ENCODE measurements at regions not wholly inside any gene's neighbourhood (a gene's known extent, or its start where the extent isn't known, plus 50 kb on each side); places are given as distances from the start of the nearest gene placed in this dataset.

DNA sequence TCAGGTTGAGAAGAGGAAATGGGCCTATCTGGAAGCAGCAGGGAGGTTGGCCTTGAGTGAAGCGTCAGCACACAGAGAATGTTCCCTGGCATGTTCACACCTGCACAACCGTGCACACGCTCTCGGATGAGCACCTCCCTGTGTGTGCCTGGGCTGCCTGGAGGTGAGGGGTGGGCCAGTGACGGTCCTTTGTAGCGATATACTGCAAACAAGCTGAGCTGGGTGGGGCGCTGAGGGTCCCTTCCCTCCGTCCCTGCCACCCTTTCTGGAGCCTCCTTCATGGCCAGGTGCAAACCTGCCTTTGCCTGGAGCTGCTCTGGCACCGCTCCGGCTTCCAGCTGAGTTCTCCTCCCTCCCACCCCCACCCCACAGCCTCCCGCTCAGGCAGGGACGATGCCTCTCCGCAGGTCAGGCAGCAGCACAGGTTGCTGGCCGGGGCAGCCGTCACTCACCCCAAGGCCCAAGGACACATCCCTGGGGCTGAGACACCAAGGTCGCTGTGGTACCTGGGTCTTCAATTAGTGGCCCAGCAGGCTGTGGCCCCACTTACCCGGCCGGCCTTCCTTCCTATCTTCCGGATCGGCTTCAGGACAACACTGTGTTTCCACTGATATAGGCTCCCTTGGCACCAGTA is 111.6 kb downstream of the ERMARD start:
- H3K79me2 ChIP-seq: no peaks in the 10 kb centered on the region
- TF ChIP-seq, protein P1, sequence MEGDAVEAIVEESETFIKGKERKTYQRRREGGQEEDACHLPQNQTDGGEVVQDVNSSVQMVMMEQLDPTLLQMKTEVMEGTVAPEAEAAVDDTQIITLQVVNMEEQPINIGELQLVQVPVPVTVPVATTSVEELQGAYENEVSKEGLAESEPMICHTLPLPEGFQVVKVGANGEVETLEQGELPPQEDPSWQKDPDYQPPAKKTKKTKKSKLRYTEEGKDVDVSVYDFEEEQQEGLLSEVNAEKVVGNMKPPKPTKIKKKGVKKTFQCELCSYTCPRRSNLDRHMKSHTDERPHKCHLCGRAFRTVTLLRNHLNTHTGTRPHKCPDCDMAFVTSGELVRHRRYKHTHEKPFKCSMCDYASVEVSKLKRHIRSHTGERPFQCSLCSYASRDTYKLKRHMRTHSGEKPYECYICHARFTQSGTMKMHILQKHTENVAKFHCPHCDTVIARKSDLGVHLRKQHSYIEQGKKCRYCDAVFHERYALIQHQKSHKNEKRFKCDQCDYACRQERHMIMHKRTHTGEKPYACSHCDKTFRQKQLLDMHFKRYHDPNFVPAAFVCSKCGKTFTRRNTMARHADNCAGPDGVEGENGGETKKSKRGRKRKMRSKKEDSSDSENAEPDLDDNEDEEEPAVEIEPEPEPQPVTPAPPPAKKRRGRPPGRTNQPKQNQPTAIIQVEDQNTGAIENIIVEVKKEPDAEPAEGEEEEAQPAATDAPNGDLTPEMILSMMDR (IDR thresholded peaks at IDR 0.05; ENCODE audit: poor library complexity): no peak
- no peak for TF ChIP-seq EZH2phosphoT487 (IDR thresholded peaks at IDR 0.05; ENCODE audit: low read depth, severe bottlenecking, unreplicated experiment)
- no peak for TF ChIP-seq EZH2 (IDR thresholded peaks at IDR 0.05; ENCODE audit: borderline replicate concordance)
- no peak overlapping the region for H3K4me2 ChIP-seq
- WGBS (ENCODE audit: low lambda C conversion rate, missing lambda C conversion rate): 92% methylated on average over 17 of the region's 20 CpGs
- H3K27ac ChIP-seq: peak overlapping the region; percentile 43
- no peak overlapping the region for H3K4me3 ChIP-seq
- H2AFZ ChIP-seq: no peak overlapping the region
- H3K4me1 ChIP-seq (ENCODE audit: insufficient read depth): peaks cover 15% of the 10 kb centered on the region
- no peaks in the 10 kb centered on the region for H3K27me3 ChIP-seq
- no peaks in the 10 kb centered on the region for H3K36me3 ChIP-seq (replicated peaks; ENCODE audit: insufficient read depth, low read depth)
- no peak for DNase-seq (ENCODE audit: low spot score)
- H3K9me3 ChIP-seq (ENCODE audit: low read depth): no peaks in the 10 kb centered on the region
- H3K9me2 ChIP-seq (replicated peaks; ENCODE audit: insufficient read depth): no peaks in the 10 kb centered on the region
- no peaks in the 10 kb centered on the region for H4K20me1 ChIP-seq (ENCODE audit: insufficient read depth, poor library complexity, severe bottlenecking)

DNA sequence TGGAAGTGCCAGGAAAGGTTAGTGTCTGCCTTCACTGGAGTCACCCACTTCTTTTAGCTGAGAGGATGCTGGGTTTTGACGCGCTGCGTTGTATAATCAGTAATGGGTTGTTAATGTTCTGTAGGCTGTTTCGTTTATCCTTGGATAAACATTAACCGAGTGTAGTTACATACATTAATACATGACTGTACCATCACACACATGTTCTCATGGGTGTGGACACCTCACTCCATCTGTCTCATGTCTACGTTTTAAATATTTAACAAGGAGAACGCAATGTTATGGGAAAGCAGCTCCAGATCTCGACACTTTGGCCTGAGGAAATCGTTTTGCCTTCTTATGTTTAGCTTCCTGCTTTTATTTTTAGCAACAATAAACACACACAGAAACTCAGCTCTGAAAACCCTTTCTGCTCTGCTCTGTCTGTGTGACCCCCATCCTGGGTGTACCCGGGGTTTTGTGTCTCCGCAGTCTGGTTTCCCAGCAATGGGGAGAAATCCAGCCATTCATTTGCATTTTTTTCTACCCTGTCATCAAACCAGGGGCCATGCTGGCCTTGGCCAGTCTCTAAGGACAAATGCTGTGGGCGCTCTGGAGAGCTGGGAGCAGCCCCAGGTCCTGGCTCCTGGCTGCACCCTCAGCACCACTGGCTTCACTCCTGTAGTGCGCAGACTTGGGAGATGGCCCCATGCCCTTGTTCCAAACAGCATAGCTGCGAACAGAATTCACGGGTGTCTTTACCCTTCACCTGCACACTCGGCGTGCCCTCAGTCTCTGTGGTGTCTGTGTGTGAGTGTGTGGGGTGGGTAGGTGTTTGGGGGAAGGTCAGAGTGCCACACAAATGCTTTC is 110.8 kb downstream of the ERMARD start:
- Histone ChIP-seq H3K4me2 (peak overlapping the region; percentile 16), H3K9me3 (ENCODE audit: low read depth) (no peaks in the 10 kb centered on the region), H3K9me2 (replicated peaks; ENCODE audit: insufficient read depth) (no peaks in the 10 kb centered on the region), H2AFZ (no peak overlapping the region), H3K79me2 (no peaks in the 10 kb centered on the region), H4K20me1 (ENCODE audit: insufficient read depth, poor library complexity, severe bottlenecking) (no peaks in the 10 kb centered on the region), H3K36me3 (replicated peaks; ENCODE audit: insufficient read depth, low read depth) (no peaks in the 10 kb centered on the region), H3K4me3 (no peak overlapping the region), H3K4me1 (ENCODE audit: insufficient read depth) (peaks cover 15% of the 10 kb centered on the region), H3K27me3 (no peaks in the 10 kb centered on the region), H3K27ac (peak overlapping the region; percentile 59)
- 61% methylated on average over 17 of the region's 17 CpGs for WGBS (ENCODE audit: low lambda C conversion rate, missing lambda C conversion rate)
- TF ChIP-seq EZH2phosphoT487 (IDR thresholded peaks at IDR 0.05; ENCODE audit: low read depth, severe bottlenecking, unreplicated experiment) (no peak), EZH2 (IDR thresholded peaks at IDR 0.05; ENCODE audit: borderline replicate concordance) (no peak)
- TF ChIP-seq, protein P1 (IDR thresholded peaks at IDR 0.05; ENCODE audit: poor library complexity): no peak
- peak; percentile 23 for DNase-seq (ENCODE audit: low spot score)

DNA sequence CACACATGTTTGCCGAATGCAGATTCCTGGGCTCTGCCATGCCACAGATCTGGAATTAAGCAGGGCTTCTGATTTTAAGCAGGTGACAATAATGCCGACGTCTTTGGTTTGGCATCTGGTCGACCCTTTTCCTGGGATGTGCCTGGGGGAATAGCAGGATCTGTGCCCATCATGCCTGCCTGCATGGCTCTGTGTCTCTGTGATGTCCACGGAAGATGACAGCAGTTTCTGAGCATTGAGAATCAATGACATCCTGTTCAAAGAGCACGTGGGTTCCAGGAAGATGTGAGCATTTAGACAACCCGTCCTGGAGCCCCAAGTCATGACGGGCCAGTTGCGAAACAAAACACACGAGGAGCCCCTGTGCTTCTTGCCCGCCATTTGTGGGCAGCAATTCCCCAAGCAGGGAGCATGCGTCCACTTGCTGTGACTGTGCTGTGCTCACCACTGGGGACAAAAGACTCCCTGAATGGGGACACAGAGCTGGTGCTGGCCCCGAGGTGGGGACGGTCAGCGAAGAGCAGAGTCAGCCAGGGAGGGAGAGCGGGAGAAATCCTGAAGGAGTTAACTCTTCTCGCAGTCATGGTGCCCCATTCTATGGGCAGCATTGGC is 110.1 kb downstream of the ERMARD start:
- Histone ChIP-seq H3K4me2 (peak overlapping the region; percentile 16), H3K27ac (peak overlapping the region; percentile 59)
- DNase-seq (ENCODE audit: low spot score): no peak

More for the DNA sequence above, 110.1 kb downstream of the ERMARD start:
- no peaks in the 10 kb centered on the region for H3K79me2 ChIP-seq
- H3K36me3 ChIP-seq (replicated peaks; ENCODE audit: insufficient read depth, low read depth): no peaks in the 10 kb centered on the region
- whole genome bisulfite sequencing (ENCODE audit: low lambda C conversion rate, missing lambda C conversion rate): 91% methylated on average over 17 of the region's 17 CpGs
- H3K4me3 ChIP-seq: no peak overlapping the region
- no peaks in the 10 kb centered on the region for H3K9me3 ChIP-seq (ENCODE audit: low read depth)
- H3K4me1 ChIP-seq (ENCODE audit: insufficient read depth): peaks cover 15% of the 10 kb centered on the region
- no peak overlapping the region for H2AFZ ChIP-seq
- no peaks in the 10 kb centered on the region for H3K27me3 ChIP-seq
- TF ChIP-seq, protein P1 (IDR thresholded peaks at IDR 0.05; ENCODE audit: poor library complexity): no peak
- TF ChIP-seq EZH2phosphoT487 (IDR thresholded peaks at IDR 0.05; ENCODE audit: low read depth, severe bottlenecking, unreplicated experiment) (no peak), EZH2 (IDR thresholded peaks at IDR 0.05; ENCODE audit: borderline replicate concordance) (no peak)
- no peaks in the 10 kb centered on the region for H3K9me2 ChIP-seq (replicated peaks; ENCODE audit: insufficient read depth)
- no peaks in the 10 kb centered on the region for H4K20me1 ChIP-seq (ENCODE audit: insufficient read depth, poor library complexity, severe bottlenecking)
